Glutamatergic neuron (in vitro differentiated cells): ENCODE measurements at regions not wholly inside any gene's neighbourhood (a gene's known extent, or its start where the extent isn't known, plus 50 kb on each side); places are given as distances from the start of the nearest gene placed in this dataset.

Source experiments
- DNase-seq: peaks from one replicate; pipeline ENCODE4 v3.0.0; 2022
- H3K27ac Mint-ChIP-seq: one replicate; pipeline ENCODE4 v1.8.0; 2020; ENCODE audit warnings: mild to moderate bottlenecking, mixed read lengths, inconsistent platforms; ENCODE audit not compliant: unreplicated experiment
- H3K27me3 Mint-ChIP-seq: one replicate; pipeline ENCODE4 v1.8.0; 2020; ENCODE audit warnings: mild to moderate bottlenecking, moderate library complexity, mixed read lengths, inconsistent platforms; ENCODE audit not compliant: unreplicated experiment
- H3K36me3 Mint-ChIP-seq: one replicate; pipeline ENCODE4 v1.8.0; 2020; ENCODE audit warnings: mild to moderate bottlenecking, mixed read lengths, inconsistent platforms; ENCODE audit not compliant: unreplicated experiment
- H3K4me1 Mint-ChIP-seq: one replicate; pipeline ENCODE4 v1.8.0; 2020; ENCODE audit warnings: mild to moderate bottlenecking, low read depth, mixed read lengths, inconsistent platforms; ENCODE audit not compliant: unreplicated experiment
- H3K4me3 Mint-ChIP-seq: one replicate; pipeline ENCODE4 v1.8.0; 2020; ENCODE audit warnings: mild to moderate bottlenecking, mixed read lengths, inconsistent platforms; ENCODE audit not compliant: unreplicated experiment
- H3K9me3 Mint-ChIP-seq: one replicate; pipeline ENCODE4 v1.8.0; 2020; ENCODE audit warnings: mild to moderate bottlenecking, moderate library complexity, mixed read lengths, inconsistent platforms; ENCODE audit not compliant: unreplicated experiment
- CTCF ChIP-seq: fragments of 200-600 bp; sonication (generic); IDR thresholded peaks from one replicate; pipeline ENCODE4 v1.5.0; 2021; ENCODE audit not compliant: partially characterized antibody, unreplicated experiment

DNA sequence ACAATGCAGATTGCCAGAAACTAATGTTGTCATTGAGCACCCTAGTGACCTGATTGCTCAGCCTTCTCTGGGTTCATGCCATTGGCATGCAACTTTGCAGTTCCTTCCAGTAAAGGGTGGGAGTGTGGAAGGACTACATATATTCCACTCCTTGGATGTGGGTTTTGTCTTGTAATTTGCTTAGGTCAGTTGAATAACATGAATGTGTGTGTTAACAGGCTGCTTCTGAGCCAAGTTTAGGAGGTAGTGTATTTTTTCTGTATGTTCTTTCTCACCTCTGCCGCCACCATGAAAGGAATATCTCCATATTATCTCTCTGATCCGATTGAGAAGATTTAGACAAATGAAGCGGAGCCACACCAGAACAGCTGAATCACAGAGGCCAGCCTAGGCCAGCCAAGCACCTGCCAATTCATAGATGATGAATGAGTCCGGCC lies 1929.6 kb upstream of the CDH6 start:
- no peaks in the 10 kb centered on the region for H3K27me3 Mint-ChIP-seq
- H3K4me1 Mint-ChIP-seq, result peaks cover 4% of the 10 kb centered on the region
- H3K9me3 Mint-ChIP-seq, result no peaks in the 10 kb centered on the region
- no peak for TF ChIP-seq CTCF
- no peaks in the 10 kb centered on the region for H3K36me3 Mint-ChIP-seq
- H3K4me3 Mint-ChIP-seq, result no peak overlapping the region
- DNase-seq, result no peak
- H3K27ac Mint-ChIP-seq, result no peak overlapping the region

- H3K4me1 Mint-ChIP-seq, result peaks cover 4% of the 10 kb centered on the region
- H3K36me3 Mint-ChIP-seq, result no peaks in the 10 kb centered on the region
- H3K9me3 Mint-ChIP-seq, result no peaks in the 10 kb centered on the region
- no peak for DNase-seq
- no peak overlapping the region for H3K4me3 Mint-ChIP-seq
- no peak overlapping the region for H3K27ac Mint-ChIP-seq
- no peaks in the 10 kb centered on the region for H3K27me3 Mint-ChIP-seq
- TF ChIP-seq CTCF, result no peak
Observed at GRCh38 chr5:29262339-29263123, 1931.0 kb upstream of the CDH6 start.

DNA sequence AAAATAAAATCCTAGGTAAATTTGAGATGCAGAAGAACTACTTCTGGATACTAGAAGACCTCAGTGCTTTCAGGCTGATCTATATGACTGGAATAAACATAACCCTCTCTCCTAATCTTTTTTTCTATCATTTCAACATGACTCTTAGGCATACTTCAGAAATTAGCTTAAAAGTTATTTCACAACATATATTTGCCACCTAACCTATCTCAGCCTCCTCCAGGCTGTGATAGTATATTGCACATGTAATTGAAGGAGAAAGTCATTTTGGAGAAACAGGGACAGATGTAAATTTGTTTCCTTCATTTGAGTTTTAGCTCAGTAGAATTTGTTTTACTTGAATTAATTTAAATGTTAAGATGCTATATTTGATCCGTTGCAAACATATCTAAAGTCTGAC lies 1932.3 kb upstream of the CDH6 start:
- no peak for DNase-seq
- TF ChIP-seq CTCF, result no peak
- Mint-ChIP-seq H3K9me3 (no peaks in the 10 kb centered on the region), H3K36me3 (no peaks in the 10 kb centered on the region), H3K4me3 (no peak overlapping the region), H3K27ac (no peak overlapping the region), H3K27me3 (no peaks in the 10 kb centered on the region), H3K4me1 (peaks cover 4% of the 10 kb centered on the region)

DNA sequence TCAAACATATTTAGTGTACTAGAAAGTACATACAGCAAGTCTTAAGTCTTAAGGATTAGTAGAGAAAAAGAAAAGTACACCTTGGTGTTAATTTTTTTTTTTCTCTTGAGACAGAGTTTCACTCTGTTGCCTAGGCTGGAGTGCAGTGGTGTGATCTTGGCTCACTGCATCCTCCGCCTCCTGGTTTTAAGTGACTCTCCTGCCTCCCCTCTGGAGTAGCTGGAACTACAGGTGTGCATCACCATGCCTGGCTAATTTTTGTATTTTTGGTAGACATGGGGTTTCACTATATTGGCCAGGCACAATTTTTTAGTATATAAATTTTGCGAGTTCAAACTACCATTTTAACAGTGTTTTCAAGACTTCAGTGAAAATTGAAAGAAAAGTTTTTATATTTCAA lies 1941.1 kb upstream of the CDH6 start:
- H3K9me3 Mint-ChIP-seq, result no peaks in the 10 kb centered on the region
- no peaks in the 10 kb centered on the region for H3K27me3 Mint-ChIP-seq
- H3K27ac Mint-ChIP-seq, result no peak overlapping the region
- H3K36me3 Mint-ChIP-seq, result no peaks in the 10 kb centered on the region
- H3K4me3 Mint-ChIP-seq, result no peak overlapping the region
- TF ChIP-seq CTCF, result no peak
- DNase-seq, result no peak
- H3K4me1 Mint-ChIP-seq, result no peaks in the 10 kb centered on the region

GRCh38 chr5:29247346-29248028 lies 1946.0 kb upstream of the CDH6 start:
- no peaks in the 10 kb centered on the region for H3K36me3 Mint-ChIP-seq
- no peaks in the 10 kb centered on the region for H3K4me1 Mint-ChIP-seq

More at GRCh38 chr5:29247346-29248028, 1946.0 kb upstream of the CDH6 start:
- Mint-ChIP-seq H3K9me3 (no peaks in the 10 kb centered on the region), H3K27me3 (no peaks in the 10 kb centered on the region), H3K4me3 (no peak overlapping the region), H3K27ac (no peak overlapping the region)
- no peak for DNase-seq
- no peak for TF ChIP-seq CTCF
